NOMO-1 (cell line): ENCODE measurements at regions not wholly inside any gene's neighbourhood (a gene's known extent, or its start where the extent isn't known, plus 50 kb on each side); places are given as distances from the start of the nearest gene placed in this dataset.
"Not testable (repeated sequence)": the region's sequence is repeated elsewhere in the genome, so short reads cannot be mapped to it uniquely, and the experiment has no call there.

Source experiments
- DNase-seq, 2 experiments: peaks; one replicate each; lab custom pipeline; 2025; ENCODE audit not compliant: unreplicated experiment in 2 of 2; lab: John Stamatoyannopoulos, UW

DNA sequence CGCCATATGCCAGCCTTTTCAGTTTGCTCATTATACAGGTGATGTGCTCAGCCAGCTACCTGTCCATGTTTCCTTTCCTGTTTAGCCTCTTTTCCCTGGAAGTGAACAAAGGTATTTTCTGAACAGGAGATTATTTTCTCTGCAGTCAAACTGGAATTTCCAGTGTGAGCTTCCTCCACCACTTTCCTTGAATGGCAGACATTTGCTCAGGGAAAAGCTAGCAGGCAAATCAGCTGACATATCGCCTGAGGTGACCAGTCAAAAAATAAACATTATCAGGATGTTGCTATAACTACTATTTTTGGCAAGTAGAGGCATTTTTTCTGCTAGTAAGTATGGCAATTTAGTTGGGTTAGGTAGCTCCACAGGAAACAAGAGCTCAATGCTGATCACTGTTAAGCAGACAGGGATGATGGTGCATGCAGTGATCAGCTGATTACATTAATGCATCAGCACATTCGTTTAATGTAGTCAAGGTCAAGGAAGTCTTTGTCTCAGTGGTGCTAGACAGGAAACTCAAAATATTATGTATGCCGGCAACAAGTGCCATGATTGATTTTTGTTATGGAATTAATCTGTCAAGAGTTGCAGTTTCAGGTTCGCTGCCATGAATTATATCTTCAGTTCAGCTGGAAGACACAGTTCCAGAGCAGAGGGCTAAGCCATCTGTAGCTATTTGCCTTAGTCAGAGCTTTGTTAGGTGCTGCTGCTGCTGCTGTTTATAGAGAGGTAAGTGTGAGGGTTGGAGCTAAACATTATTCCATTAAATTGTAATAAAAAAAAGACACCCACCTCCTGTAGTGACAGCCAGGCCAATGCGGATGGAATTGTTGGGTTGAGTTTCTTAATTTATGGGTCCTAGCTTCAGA, 179.7 kb upstream of the ST6GALNAC5 start:
- no peak for DNase-seq

DNA sequence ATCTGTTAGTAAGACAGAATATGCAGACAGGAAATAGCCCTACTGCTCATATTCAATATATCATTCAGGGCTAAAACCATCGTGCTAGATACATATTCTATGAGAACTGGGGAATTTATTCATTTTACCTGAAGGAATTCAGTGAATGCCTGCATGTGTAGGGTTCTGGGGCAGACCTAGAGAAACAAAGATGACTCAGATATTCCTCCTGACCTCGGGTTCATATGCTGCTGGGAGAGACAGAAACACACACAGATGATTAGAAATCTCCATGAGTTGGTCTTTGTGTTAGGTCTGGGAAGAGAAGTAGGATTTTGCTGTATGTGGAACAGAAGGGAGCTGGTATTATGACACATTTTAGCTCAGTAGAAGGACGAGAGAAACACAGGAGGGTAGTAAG, 176.5 kb upstream of the ST6GALNAC5 start:
- DNase-seq, result no peak

DNA sequence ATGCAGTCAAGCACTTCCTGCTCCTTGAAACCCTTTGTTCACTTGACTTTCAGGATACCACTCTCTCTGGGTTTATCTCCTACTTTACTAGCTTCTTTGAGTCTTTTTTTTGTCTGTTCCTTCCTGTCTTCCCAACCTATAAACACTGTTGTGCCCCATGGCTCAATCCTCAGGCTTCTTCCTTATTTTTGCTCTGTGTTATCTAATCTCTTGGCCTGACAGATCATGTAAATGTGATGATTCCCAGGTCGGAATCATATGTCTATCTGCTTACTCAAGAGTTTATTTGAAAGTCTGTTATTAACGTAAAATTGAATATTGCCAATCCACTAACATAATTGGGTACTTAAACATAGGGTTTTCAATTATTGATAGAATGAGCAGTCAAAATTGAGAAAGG, 171.7 kb upstream of the ST6GALNAC5 start:
- no peak for DNase-seq

DNA sequence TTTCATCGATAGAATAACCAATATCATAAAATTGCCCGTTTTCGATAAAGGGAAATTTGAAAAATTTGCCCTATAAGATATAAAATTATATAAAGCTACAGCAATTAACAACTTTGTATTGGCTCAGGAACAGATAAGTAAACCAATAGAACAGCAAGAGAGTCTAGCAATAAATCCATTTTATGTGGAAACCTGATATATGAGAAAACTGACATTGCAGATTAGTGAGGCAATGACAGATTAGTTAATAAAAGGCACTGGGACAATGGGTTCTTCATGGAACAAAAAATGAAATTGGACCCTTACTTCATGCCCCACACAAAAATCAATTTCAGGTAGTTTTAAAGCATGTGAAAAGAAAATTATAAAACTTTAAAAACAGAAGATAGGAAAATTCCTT, 169.9 kb upstream of the ST6GALNAC5 start:
- DNase-seq, result no peak

DNA sequence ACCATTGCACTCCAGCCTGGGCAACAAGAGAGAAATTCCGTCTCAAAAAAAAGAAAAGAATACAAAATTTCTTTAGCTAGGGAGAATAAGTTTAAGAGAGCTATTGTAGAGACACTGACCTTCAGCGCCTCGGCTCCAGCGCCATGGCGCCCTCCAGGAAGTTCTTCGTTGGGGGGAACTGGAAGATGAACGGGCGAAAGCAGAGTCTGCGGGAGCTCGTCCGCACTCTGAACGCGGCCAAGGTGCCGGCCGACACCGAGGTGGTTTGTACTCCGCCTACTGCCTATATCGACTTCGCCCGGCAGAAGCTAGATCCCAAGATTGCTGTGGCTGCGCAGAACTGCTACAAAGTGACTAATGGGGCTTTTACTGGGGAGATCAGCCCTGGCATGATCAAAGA, 167.6 kb upstream of the ST6GALNAC5 start:
- not testable (repeated sequence) for DNase-seq

DNA sequence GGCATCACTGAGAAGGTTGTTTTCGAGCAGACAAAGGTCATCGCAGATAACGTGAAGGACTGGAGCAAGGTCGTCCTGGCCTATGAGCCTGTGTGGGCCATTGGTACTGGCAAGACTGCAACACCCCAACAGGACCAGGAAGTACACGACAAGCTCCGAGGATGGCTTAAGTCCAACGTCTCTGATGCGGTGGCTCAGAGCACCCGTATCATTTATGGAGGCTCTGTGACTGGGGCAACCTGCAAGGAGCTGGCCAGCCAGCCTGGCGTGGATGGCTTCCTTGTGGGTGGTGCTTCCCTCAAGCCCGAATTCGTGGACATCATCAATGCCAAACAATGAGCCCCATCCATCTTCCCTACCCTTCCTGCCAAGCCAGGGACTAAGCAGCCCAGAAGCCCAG, 167.1 kb upstream of the ST6GALNAC5 start:
- not testable (repeated sequence) for DNase-seq

DNA sequence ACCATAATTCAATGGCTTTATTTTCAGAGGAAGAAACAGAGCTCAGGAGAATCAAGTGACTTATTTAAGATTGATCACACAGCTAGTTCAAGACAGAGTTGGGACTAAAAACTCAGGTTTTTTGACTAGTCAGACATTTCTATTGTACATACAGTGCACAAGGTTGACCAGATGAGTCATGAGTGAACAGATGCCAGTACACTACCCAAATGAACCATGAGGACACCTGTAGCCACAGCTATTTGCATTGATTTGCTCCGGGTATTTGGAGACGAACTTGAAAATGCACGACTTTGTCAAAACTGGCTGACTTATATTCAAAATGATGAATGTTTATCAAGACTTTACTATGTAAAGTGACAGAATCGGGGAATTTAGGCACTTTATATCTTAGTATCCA, 161.7 kb upstream of the ST6GALNAC5 start:
- DNase-seq, result no peak

DNA sequence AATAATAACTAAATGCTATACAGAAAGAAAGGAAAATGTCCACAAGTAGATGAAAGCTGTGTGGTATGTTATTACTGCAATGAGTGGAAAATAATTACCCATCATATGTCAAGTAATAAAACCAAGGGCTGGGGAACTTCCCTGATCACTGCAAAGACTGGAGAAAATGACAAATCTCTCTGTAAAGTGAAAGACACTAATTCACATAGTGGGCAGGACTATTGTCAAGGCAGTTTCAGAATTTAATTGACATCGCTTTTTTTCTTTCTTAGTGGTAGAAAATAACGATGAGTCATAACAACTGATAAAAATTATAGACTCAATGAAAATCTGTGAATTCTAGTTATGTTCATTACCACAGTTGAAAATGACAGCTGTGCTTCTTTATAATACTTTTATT, 153.7 kb upstream of the ST6GALNAC5 start:
- DNase-seq, result no peak

DNA sequence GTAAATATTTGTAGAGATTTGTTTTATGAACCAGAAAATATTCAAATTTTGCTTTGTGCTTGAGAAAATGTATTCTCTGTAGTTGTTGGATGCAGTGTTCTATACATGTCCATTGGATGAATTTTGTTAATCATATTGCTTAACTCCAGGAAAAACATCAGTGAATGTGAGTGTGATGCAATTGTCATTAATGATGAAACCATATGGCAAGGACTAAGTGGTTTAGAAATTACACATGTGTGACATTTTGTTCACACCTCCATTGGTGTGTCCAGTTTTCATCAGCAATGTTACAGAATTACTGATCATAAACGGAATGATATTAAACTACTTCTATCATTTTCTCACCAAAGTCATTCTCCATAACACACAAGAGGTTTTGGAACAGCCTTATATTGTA, 151.8 kb upstream of the ST6GALNAC5 start:
- no peak for DNase-seq

DNA sequence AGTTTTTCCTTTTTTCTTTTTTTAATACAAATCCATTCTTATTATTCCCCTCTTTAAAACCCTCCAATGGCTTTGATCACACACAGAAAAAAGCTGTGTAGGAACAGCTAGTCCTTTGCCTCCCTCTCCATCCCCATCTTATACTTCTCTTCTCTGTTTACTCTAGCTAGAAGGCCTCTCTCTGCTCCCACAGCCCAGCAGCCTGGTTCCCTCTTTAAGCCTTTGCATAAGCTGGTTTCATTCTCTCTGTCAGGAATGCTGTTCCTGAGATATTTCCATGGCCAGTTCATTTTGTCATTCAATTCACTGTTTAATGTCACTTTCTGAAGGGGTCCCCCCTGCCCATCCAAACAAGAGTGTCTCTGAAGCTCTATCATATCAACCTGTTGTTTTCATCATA, 143.3 kb upstream of the ST6GALNAC5 start:
- no peak for DNase-seq

DNA sequence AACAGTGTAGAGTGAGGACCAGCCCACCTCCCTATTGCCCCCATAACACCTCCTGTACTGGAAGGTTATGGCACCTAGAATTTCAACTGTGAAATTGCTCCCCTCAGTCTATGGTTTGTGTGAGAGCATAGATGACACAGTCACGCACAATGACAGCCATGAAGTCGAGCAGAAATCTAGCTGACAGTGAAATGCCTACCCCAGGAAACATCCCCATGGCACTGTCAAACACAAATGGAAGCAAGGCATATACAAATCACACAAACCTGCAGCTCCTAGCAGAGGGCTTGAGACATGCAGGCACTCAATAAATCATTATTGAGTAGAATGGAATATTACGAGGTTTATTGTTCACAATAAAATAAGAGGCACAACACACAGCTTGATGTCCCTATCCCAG, 142.5 kb upstream of the ST6GALNAC5 start:
- no peak for DNase-seq

DNA sequence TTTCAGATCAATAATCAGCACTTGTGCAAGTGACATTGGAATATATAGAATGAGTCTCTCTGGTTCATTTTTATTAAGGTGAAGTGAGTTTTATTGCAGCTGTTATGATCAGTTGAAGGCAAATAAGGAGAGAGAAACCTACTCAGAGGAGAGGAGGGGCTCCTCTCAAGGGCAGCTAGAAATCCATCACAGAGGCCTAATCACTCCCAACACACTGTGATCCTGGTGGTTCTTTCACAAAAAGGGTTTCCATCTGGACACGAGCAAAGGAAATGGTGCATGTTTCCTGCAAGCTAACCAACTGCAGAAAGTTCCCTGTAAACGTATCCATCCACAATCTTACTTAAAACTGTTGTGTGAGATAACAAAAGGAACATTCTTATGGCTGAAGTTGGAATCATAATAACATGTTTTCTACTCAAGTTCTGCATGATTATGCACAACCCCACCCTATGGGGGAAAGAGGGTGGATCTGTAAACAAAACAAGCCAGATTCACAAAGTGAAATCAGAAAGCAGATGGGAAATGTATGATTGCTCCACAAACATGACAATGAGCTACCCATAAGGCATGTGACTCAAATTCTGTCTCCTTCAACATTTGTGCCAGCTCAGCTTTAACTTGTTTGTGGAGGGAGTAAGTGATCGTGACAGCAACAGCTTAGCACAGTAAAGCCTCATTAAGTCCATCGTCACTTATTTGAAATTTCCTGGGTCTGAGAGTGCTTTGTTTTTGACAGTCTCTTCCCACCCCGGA, 141.2 kb upstream of the ST6GALNAC5 start:
- DNase-seq, result no peak

DNA sequence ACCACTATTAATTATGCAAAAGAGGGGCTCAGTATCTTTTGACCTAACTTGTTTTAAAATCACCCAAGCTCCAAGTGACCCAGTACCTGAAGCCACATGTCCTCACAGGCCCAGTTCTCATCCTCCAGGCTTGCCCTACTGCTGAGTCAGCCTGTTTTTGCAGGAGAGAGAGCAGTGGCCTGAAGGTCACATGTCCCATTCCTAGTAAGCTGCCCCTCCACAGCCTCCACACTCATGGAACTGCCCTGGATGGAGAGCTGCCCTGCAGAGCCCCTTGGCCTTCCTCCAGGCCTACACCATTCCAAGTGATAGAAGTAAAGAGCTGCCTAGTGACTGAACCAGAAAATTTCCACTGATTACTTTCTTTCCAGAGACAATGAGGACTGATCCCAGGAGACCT, 139.8 kb upstream of the ST6GALNAC5 start:
- DNase-seq, result no peak

DNA sequence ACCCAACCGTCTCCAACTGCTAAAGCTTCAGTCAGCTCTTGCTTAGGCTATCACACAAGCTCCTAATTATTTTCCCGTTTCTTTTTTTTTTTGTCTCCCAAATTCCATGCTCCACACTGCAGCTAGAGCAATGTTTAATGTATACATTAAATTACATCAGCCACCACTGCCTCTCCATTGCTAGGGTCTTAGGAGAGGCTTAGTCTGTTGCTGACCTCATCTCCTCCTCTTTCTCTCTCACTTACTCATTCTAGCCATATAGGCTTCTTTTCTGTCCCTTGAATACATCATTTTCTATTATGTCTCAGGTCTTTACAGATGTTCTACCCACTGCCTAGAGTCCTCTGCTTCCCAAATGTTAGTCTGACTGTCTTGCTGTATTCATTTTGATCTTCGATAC, 138.1 kb upstream of the ST6GALNAC5 start:
- no peak for DNase-seq

DNA sequence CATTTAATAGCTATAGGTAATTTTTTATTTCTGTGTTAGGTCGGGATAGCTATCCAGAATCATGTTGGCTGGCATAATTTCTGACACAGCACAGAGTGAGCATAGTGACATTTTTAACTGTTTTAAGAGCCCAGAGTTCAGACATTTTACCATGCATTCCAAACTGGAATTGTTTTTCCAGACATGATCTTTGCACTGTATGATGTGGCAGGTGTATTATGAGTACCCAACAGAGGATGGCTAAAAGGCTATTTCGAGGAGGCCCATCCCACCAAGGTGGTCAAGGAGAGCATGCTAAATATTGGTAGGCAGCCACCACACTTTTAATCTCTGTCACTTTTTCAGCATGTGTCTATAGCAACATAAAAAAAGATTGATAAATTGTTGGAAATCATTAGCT, 137.3 kb upstream of the ST6GALNAC5 start:
- DNase-seq, result no peak

DNA sequence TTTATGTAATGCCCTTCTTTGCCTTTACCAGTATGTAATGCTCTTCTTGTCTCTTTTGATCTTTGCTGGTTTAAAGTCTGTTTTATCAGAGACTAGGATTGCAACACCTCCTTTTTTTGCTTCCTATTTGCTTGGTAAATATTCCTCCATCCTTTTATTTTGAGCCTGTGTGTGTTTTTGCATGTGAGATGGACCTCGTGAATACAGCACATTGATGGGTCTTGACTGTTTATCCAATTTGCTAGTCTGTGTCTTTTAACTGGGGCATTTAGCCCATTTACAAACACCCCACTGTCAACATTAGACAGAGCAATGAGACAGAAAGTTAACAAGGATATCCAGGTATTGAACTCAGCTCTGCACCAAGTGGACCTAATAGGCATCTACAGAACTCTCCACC, 128.9 kb upstream of the ST6GALNAC5 start:
- DNase-seq, result not testable (repeated sequence)

DNA sequence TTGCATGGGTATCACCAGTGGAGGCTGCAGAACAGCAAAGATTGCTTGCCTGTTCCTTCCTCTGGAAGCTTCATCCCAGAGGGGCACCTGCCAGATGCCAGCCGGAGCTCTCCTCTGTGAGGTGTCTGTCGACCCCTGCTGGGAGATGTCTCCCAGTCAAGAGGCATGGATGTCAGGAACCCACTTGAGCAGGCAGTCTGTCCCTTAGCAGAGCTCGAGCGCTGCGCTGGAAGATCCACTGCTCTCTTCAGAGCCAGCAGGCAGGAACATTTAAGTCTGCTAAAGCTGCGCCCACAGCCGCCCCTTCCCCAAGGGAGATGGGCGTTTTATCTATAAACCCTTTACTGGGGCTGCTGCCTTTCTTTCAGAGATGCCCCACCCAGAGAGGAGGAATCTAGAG, 126.3 kb upstream of the ST6GALNAC5 start:
- DNase-seq, result not testable (repeated sequence)

DNA sequence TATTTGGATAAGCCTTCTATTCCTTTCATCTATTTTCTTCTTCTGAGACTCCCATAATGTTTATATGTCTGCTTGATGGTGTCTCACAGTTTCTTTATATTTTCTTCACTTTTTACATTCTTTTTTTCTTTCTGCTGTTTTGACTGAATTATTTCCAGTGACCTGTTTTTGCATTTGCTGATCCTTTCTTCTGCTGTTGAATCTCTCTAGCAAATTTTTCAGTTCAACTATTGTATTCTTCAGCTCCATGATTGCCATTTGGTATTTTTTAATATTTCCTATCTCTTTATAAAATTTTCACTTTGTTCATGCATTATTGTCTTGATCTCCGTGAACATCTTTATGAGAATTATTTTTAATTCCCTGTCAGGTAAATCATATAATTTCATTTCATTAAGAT, 122.3 kb upstream of the ST6GALNAC5 start:
- no peak for DNase-seq

DNA sequence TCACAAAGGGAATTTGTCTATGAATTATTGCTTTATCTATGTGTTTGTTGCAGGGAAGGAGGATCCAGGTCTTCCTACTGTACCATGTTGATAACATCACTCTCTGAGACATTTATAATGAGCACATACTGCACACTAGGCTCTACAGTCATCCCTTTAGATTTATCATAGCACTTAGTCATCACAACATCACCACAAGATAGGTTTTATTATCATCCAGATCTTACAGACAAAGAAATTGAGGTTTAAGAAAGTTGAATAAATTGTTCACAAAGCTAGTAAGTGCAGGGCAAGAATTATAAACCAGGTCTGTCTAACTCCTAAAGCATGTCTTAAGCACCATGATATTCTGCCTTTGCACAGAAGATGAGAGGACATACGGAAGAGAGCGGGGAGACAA, 121.1 kb upstream of the ST6GALNAC5 start:
- no peak for DNase-seq

DNA sequence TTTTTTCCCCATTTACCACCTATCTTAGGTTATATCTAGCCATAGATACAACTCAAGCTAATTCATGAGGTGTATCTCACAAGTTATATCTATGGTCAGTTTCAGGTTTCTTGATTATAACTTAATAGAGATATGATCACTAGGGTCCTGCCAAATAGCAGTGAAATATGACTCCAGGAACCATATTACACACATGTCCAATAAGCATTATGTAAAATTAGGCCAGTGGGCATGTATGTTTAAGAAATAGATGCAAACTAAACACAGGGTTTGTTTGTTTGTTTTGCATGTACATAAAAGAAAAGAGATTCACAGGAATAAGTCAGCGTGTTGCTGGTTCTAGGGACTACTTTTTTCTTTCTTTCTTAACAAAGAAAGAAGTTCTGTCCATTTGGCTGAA, 112.5 kb upstream of the ST6GALNAC5 start:
- no peak for DNase-seq

DNA sequence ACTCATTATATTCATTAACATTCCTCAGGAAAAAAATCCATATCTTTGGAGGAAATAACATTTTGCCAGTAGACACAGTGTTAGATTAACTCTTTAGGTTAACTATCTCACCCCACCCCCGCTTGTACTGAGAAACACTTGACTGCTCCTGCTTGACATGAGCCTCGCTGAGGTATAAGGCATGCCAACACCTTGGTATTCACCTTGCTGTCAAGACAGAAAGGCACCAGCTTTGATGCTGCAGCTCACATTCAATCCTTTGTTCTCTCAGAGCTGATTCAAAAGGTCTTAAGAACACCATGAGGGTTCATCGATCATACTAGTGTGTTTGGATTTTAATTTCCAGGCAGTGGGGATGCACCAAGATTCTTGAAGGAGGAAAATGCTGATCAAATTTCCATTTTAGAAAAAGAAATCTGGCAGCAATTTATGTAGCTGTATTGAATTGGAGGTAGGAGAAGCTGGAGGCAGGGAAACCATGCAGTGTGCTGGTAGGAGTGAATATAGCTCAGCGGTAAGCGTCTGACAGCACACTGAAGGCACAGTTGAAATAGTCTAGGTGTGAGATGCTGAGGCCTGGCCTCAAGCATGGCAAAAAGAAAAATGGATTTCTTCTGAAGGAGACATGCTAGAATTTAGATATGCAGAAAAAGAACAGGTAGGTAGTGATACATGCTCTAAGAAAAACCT, 108.0 kb upstream of the ST6GALNAC5 start:
- no peak for DNase-seq

DNA sequence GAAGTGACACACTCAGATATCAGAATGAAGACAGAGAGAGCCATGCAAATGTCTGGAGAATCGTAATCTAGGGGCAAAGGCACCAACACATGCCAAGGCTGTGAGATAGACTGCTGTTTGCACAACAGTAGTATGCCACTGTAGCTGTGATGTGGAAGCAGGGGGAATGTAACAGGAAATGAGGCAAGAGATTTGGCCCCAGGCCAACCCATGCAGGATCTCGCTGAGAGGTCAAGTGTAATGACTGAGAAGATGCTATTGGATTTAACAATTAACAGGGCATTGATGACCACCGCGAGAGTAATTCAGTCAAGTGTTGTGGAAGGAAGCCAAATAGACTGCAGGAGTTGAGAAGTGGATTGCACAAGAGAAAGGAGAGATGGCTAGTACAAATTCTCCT, 107.3 kb upstream of the ST6GALNAC5 start:
- DNase-seq, result peak in 1 of 2 experiments; percentile 9
